Left ventricle myocardium superior (tissue), 1 donor: ENCODE measurements at regions not wholly inside any gene's neighbourhood (a gene's known extent, or its start where the extent isn't known, plus 50 kb on each side); places are given as distances from the start of the nearest gene placed in this dataset.
A peak's percentile ranks its signal among the peaks of the same experiment; 100 is the strongest.

ENCODE experiments used
- ATAC-seq: fragments of 200-7000 bp; cut with Tn5 transposase; one replicate; pipeline ENCODE4 v1.9.1; 2020; ENCODE audit warnings: mild to moderate bottlenecking, moderate library complexity
- DNase-seq: peaks from one replicate; pipeline ENCODE4 v3.0.0-alpha.2; 2020
- intact Hi-C: fragments of 100-400 bp; cut with micrococcal nuclease; formaldehyde crosslinking; loops from one replicate; pipeline ENCODE4 v1.11.0; 2022
- donor health status: DM: no; HTN: yes; CAD: no; lungs with severe emphysema.

DNA sequence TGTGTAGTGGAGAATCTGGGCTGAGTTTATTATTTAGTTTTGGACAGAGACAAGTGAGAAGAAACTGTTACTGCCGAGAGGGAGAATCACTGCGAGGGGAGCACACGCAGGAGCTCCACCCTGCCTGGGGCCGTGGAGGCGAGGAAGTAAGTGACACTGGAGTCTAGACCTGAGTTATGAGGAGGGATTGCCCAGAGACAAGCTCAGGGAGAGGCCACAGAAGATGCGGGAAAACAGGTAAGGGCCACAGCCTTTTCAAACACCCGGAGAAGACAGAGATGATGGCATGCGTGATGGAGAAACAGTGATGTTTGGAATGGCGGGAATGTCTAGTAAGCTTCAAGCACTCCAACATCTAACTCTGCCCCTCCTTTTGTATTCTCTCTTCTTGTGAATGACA lies 84.1 kb downstream of the TNFSF11 start:
- no peak for DNase-seq
- no peak for ATAC-seq
- intact Hi-C loops, result no loop called here

DNA sequence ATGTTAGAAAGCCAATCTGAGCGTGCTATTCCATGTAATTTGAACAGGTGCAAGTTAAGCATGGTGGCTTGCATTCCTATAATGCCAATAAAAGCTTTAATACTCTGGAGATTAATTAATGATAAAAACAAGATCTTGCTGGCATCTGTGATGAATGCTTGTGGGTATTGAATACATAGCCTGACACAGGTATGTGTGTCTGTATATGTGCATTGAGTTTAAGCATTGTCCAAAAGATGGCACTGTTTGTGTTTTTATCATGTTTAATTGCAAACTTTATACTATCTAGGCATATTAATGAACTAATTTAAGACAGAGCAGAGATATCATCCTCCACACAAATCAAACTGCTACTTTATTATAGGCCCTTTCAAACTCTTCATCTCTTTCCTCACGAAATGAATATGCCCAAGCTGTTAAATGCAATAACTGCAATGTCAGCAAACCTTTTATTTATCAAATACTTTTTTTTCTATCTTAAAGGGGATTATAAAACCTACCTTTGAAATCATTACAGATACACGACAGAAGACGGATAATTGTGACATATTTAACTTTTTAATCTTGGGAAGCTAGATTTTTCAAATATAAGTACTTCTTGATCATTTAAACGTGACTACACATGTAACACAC lies 86.5 kb downstream of the TNFSF11 start:
- no peak for DNase-seq
- peak; percentile 43 for ATAC-seq
- intact Hi-C loops, result no loop called here

GRCh38 chr13:42667638-42668037 lies 93.7 kb downstream of the TNFSF11 start:
- intact Hi-C loops, result no loop called here

GRCh38 chr13:42671502-42671901 lies 97.5 kb downstream of the TNFSF11 start:
- no peak for DNase-seq
- intact Hi-C loops, result no loop called here
- peak; percentile 75 for ATAC-seq

More at GRCh38 chr13:42667638-42668037, 93.7 kb downstream of the TNFSF11 start:
- ATAC-seq, result no peak
- DNase-seq, result no peak

DNA sequence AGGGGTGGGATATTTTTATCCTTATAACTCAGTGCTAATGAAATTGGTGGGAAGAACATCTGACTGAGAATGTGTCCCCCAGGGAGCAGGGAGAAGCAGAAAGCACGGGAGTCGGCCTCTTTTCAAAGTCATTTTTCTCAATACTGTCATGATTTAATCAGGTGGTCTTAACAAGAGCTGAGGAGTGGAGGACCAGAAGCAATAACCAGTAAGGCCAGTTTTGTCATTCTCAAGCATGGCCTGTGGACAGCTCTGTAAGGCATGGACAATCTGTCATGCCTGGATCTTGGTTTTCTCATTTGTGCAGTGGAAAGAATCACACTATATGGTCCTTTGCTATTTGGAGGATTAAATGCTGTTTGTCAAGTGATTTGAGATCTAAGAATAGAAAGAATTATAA lies 99.7 kb downstream of the TNFSF11 start:
- DNase-seq (no peak), ATAC-seq (no peak)
- intact Hi-C loops, result no loop called here

DNA sequence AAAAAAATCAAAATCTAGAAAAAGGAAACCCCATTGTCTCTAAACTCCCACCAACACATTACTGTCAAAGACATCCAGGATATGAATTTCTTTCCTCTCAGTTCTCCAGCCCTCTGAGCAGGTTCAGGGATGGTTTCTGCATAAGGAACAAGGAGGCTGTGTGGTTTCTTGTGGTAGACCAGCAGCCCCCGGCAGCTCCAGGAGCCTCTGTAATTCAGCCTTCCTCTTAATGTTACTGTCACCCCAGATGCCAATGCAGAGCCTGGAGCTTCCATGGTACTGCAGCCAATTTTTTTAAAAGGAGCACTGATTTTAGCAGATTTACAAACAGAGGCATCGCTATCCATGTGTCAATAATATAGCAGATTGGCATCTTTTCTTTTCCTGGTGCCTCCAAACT lies 100.6 kb upstream of the FAM216B start:
- intact Hi-C loops, result no loop called here
- ATAC-seq (no peak), DNase-seq (no peak)

- ATAC-seq, result no peak
- DNase-seq, result no peak
- intact Hi-C loops, result no loop called here
These were observed 99.9 kb upstream of the FAM216B start for GRCh38 chr13:42681326-42682100.

GRCh38 chr13:42684226-42684625 lies 97.2 kb upstream of the FAM216B start:
- DNase-seq, result no peak
- intact Hi-C loops, result no loop called here
- no peak for ATAC-seq

- intact Hi-C loops, result no loop called here
- no peak for ATAC-seq
These were observed 95.6 kb upstream of the FAM216B start for GRCh38 chr13:42685751-42686150.

DNA sequence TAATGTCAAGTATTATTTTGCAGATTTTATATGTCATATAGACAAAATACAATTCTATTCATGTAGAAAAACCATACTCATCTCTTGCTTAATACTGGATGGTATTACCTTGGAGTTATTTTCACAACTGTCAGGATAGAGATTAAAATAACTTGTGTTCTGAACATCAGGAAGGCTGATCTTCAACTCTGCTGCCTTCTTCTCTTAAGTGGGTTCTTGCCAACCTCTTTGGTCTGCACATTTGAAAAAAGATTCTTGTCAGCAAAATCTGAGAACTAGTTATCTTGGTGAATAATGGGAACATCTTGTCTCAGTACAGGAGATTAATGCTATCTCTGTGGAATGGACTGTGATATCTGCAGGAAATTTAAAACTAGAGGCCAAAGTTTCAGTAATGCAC lies 95.2 kb upstream of the FAM216B start:
- DNase-seq, result no peak
- peak; percentile 35 for ATAC-seq
- intact Hi-C loops, result no loop called here

More at GRCh38 chr13:42685751-42686150, 95.6 kb upstream of the FAM216B start:
- DNase-seq, result no peak

- intact Hi-C loops, result no loop called here
- no peak for ATAC-seq
- DNase-seq, result no peak
These were observed 92.6 kb upstream of the FAM216B start for GRCh38 chr13:42688821-42689220.

DNA sequence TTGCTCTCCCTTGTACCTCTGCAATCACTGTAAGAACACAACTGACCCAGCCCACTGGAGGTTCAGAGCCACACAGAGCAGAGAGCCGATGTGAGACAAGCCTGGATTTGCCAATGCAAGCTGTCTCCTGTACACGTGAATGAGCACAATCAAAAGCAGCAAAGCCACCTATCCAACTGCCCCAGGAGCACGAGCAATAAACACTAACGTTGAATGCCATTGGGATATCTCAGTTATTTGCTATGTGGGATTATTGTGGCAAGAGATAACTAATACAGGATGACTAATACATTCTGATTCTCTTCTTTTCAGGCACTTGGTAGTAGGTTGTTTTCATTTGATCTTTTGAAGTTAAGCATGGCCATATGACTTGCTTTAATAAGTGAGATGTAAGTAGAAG lies 85.2 kb upstream of the FAM216B start:
- intact Hi-C loops, result no loop called here
- no peak for ATAC-seq
- DNase-seq, result no peak

DNA sequence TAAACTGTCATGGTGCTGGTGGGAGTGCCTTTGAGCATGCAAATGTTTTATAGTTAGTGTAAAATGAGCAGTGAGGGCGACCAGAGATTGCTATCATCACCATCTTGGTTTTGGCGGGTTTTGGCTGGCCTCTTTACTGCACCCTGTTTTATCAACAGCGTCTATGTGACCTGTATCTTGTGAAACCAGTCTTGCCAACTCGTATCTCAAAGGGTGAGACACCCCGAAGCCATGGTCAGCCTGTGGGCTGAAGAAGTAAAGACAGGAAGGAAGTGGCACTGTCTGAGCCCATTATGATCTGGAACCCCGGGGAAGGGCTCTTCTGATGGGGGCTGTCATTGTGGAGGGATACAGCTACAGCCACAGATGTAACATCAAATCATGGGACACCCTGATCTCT lies 81.5 kb upstream of the FAM216B start:
- no peak for DNase-seq
- intact Hi-C loops, result no loop called here
- no peak for ATAC-seq

- ATAC-seq (peak; percentile 50), DNase-seq (peak; percentile 22)
- intact Hi-C loops, result no loop called here
These were observed 78.7 kb upstream of the FAM216B start for GRCh38 chr13:42702716-42703115.

- no peak for DNase-seq
- intact Hi-C loops, result no loop called here
- no peak for ATAC-seq
These were observed 77.6 kb upstream of the FAM216B start for GRCh38 chr13:42703740-42704139.

DNA sequence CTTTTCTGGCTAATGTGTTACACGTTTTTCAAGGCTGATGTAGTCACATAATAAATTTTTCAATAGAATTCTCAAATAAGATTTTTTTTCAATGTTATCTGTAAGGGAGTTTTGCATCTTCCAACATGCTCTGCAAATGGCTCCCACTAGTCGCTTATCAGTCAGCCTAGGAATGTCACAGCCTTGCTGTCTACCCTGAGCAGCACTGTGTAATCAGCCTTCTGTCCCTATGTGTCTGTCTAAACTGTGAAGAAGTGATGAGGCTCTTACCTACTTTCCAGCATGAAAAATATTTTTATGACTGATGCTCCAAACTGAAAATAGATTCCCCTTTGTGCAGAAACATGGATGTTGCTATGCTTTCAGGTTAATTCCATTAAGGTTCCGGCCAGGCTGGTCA lies 75.1 kb upstream of the FAM216B start:
- intact Hi-C loops, result no loop called here
- DNase-seq (no peak), ATAC-seq (peak; percentile 59)

DNA sequence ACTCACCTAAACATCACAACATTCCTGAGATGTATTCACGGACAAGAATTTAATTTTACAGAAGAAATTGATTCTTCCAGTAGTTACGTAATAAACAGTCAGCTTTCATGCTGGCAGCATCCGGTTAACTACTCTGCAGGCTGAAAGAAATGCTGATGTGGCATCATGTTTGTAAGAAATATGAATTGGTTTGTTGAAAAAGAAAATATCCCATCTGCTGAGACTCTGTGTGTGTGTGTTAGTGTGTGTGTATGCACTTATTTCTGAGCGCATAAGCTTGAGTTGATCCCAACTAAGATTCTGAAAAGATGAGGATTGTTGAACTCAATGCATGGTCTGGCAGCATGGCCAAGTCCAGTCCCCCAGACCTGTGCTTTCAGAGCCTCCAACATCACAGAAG lies 74.3 kb upstream of the FAM216B start:
- ATAC-seq (no peak), DNase-seq (no peak)
- intact Hi-C loops, result no loop called here

DNA sequence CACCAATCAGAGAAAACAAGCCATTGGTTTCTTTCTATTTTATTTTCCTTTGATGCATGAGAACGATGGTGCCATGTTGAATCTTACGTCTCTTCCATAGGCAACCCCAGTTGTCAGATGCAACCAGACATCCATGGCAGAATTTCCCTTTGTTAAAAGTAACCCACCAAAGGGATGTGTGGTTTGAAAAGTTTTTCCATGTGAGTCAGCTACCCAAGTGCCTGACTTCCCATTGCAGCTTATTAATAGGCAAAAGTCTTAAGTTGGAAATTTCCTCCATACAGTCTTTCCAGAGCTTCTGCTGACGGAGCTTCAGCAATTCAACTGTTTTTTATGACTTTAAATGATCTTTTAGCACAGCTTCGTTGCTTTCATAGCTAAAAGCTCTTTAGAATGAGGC lies 73.8 kb upstream of the FAM216B start:
- intact Hi-C loops, result no loop called here
- DNase-seq (no peak), ATAC-seq (peak; percentile 26)

DNA sequence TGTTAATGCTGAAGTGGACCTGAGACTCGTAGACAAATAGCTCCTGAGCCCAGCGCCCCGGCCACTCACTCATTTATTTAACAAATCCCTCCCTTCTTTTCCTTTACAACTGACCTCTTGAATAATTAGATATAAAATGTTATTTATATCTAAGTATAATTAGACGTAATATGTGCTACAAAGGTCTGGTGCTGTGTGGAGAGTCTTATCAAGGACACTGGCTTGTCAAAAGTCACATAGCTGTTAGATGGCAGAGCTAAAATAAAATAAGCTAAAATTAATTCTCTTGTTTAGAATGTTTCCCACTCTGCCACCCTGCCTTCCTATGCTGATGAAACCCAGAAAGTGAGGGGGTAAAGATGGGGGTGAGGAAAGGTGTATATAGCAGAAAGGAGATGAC lies 73.0 kb upstream of the FAM216B start:
- DNase-seq, result peak; percentile 37
- ATAC-seq, result peak; percentile 89
- intact Hi-C loops, result no loop called here

GRCh38 chr13:42709276-42709675 lies 72.1 kb upstream of the FAM216B start:
- DNase-seq (no peak), ATAC-seq (peak; percentile 22)
- intact Hi-C loops, result no loop called here

DNA sequence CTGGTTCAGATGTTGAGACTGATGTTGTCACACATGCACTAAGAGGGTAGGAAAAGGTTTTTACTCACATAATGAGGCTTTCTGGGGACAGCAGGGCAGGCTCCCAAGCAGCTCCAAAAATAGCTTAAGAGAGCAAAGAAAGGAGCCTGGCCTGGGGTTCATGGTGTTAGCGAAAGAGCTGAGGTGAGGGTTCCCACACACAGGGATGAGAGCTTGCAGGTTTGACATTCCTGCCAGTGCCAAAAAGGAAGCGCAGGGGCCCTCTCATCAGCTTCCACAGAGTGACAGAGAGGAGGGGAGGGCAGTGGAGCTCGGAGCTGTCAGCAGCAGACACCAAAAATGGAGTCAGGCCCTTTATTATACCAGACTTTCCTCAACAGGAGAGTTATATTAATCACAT lies 65.5 kb upstream of the FAM216B start:
- DNase-seq (peak; percentile 39), ATAC-seq (peak; percentile 97)
- intact Hi-C loops, result no loop called here
